ENCODE measurements at regions not wholly inside any gene's neighbourhood (a gene's known extent, or its start where the extent isn't known, plus 50 kb on each side); places are given as distances from the start of the nearest gene placed in this dataset.

GRCh38 chr5:124133406-124133805 is 613.0 kb downstream of the ZNF608 start:
- TF ChIP-seq CTCF (IDR thresholded peaks at IDR 0.05) = no peak
- no peak for TF ChIP-seq POLR2A (IDR thresholded peaks at IDR 0.05)
